ENCODE measurements at regions not wholly inside any gene's neighbourhood (a gene's known extent, or its start where the extent isn't known, plus 50 kb on each side); places are given as distances from the start of the nearest gene placed in this dataset.

GRCh38 chr14:103205541-103205906, 82.3 kb downstream of the TNFAIP2 start:
- Mint-ChIP-seq H3K36me3 (ENCODE audit: insufficient read depth) (peaks cover 2% of the 10 kb centered on the region), H3K4me1 (ENCODE audit: low read depth) (peaks cover 2% of the 10 kb centered on the region), H3K27ac (no peak overlapping the region), H3K9me3 (ENCODE audit: low read depth) (peaks cover 13% of the 10 kb centered on the region), H3K4me3 (ENCODE audit: low read depth) (no peak overlapping the region), H3K27me3 (peaks cover 29% of the 10 kb centered on the region)
- TF ChIP-seq CTCF (IDR thresholded peaks at IDR 0.05; ENCODE audit: unreplicated experiment), result no peak
- DNase-seq (ENCODE audit: low spot score, unreplicated experiment), result no peak

GRCh38 chr14:103206023-103206481, 82.8 kb downstream of the TNFAIP2 start:
- H3K9me3 Mint-ChIP-seq (ENCODE audit: low read depth), result peaks cover 11% of the 10 kb centered on the region
- H3K4me1 Mint-ChIP-seq (ENCODE audit: low read depth), result peaks cover 2% of the 10 kb centered on the region
- H3K36me3 Mint-ChIP-seq (ENCODE audit: insufficient read depth), result peaks cover 2% of the 10 kb centered on the region
- H3K4me3 Mint-ChIP-seq (ENCODE audit: low read depth), result no peak overlapping the region
- H3K27me3 Mint-ChIP-seq, result peaks cover 29% of the 10 kb centered on the region
- DNase-seq (ENCODE audit: low spot score, unreplicated experiment), result no peak
- TF ChIP-seq CTCF (IDR thresholded peaks at IDR 0.05; ENCODE audit: unreplicated experiment), result no peak
- H3K27ac Mint-ChIP-seq, result no peak overlapping the region

GRCh38 chr14:103206836-103207387, 83.7 kb downstream of the TNFAIP2 start:
- Mint-ChIP-seq H3K36me3 (ENCODE audit: insufficient read depth) (peaks cover 2% of the 10 kb centered on the region), H3K27me3 (peaks cover 29% of the 10 kb centered on the region), H3K9me3 (ENCODE audit: low read depth) (peaks cover 7% of the 10 kb centered on the region), H3K4me3 (ENCODE audit: low read depth) (peak overlapping the region; percentile 63), H3K4me1 (ENCODE audit: low read depth) (peaks cover 2% of the 10 kb centered on the region), H3K27ac (peak overlapping the region; percentile 67)
- DNase-seq (ENCODE audit: low spot score, unreplicated experiment), result no peak
- TF ChIP-seq CTCF (IDR thresholded peaks at IDR 0.05; ENCODE audit: unreplicated experiment), result no peak

- Mint-ChIP-seq H3K27ac (no peak overlapping the region), H3K4me1 (ENCODE audit: low read depth) (peaks cover 2% of the 10 kb centered on the region), H3K36me3 (ENCODE audit: insufficient read depth) (peaks cover 4% of the 10 kb centered on the region), H3K27me3 (peaks cover 29% of the 10 kb centered on the region), H3K9me3 (ENCODE audit: low read depth) (peaks cover 7% of the 10 kb centered on the region), H3K4me3 (ENCODE audit: low read depth) (peak overlapping the region; percentile 55)
- TF ChIP-seq CTCF (IDR thresholded peaks at IDR 0.05; ENCODE audit: unreplicated experiment), result no peak
- DNase-seq (ENCODE audit: low spot score, unreplicated experiment), result no peak
Observed at GRCh38 chr14:103207388-103208072, 84.3 kb downstream of the TNFAIP2 start.

- no peak overlapping the region for H3K4me3 Mint-ChIP-seq (ENCODE audit: low read depth)
- no peak for DNase-seq (ENCODE audit: low spot score, unreplicated experiment)
- peaks cover 7% of the 10 kb centered on the region for H3K4me1 Mint-ChIP-seq (ENCODE audit: low read depth)
- TF ChIP-seq CTCF (IDR thresholded peaks at IDR 0.05; ENCODE audit: unreplicated experiment), result no peak
- H3K27me3 Mint-ChIP-seq, result peaks cover 29% of the 10 kb centered on the region
- H3K36me3 Mint-ChIP-seq (ENCODE audit: insufficient read depth), result peaks cover 2% of the 10 kb centered on the region
- H3K9me3 Mint-ChIP-seq (ENCODE audit: low read depth), result peaks cover 2% of the 10 kb centered on the region
- no peak overlapping the region for H3K27ac Mint-ChIP-seq
Observed at GRCh38 chr14:103209054-103209453, 85.8 kb downstream of the TNFAIP2 start.
